B cell (primary cell): ENCODE measurements at regions not wholly inside any gene's neighbourhood (a gene's known extent, or its start where the extent isn't known, plus 50 kb on each side); places are given as distances from the start of the nearest gene placed in this dataset.

Source experiments
- ATAC-seq: fragments of 200-7000 bp; cut with Tn5 transposase; one replicate; pipeline ENCODE4 v1.10.0; 2021; ENCODE audit warnings: low read depth, mild to moderate bottlenecking, moderate number of reproducible peaks, moderate library complexity
- CTCF ChIA-PET: fragments of 350-600 bp; sonication (Branson Sonifier 250); formaldehyde crosslinking; loops from one replicate; lab custom pipeline; 2021; ENCODE audit warnings: antibody characterized with exemption, inconsistent platforms; lab: Charles Lee
- POLR2A ChIA-PET: fragments of 350-600 bp; sonication (Branson Sonifier 250); formaldehyde crosslinking; loops from one replicate; lab custom pipeline; 2021; ENCODE audit warnings: antibody characterized with exemption; lab: Charles Lee
- DNase-seq: peaks from one replicate; pipeline ENCODE4 v3.0.0; 2013
- H2AFZ ChIP-seq: 2 replicates; pipeline ENCODE4 v1.6.1; 2012; ENCODE audit warnings: mild to moderate bottlenecking, low read depth, low read length; ENCODE audit not compliant: insufficient read depth, poor library complexity, severe bottlenecking
- H3K27ac ChIP-seq, 2 donors: 1 replicate in 1 of 2; 2 replicates in 1 of 2; pipeline ENCODE4 v1.5.1; 2012 to 2013; ENCODE audit warnings: low read length in 2 of 2, mild to moderate bottlenecking in 2 of 2, moderate library complexity in 1 of 2
- H3K27me3 ChIP-seq, 4 experiments: fragments of 200-600 bp in 1 of 4; sonication (generic) in 1 of 4; replicated peaks in 1 of 4; 1 replicate in 2 of 4; 2 replicates in 2 of 4; pipeline versions ENCODE4 v1.6.1 to v1.7.0; 2013 to 2016; ENCODE audit warnings: low read length in 3 of 4, mild to moderate bottlenecking in 2 of 4, mixed read lengths in 1 of 4, moderate library complexity in 1 of 4; ENCODE audit not compliant: insufficient read depth in 4 of 4, control insufficient read depth in 3 of 4; ENCODE audit errors: control extremely low read depth in 1 of 4
- H3K36me3 ChIP-seq, 2 experiments: replicated peaks in 1 of 2; 1 replicate in 1 of 2; 2 replicates in 1 of 2; pipeline versions ENCODE4 v1.6.1 to v1.7.1; 2013; ENCODE audit warnings: low read length in 1 of 2; ENCODE audit not compliant: insufficient read depth in 2 of 2, control insufficient read depth in 1 of 2; ENCODE audit errors: control extremely low read depth in 1 of 2, extremely low read depth in 1 of 2
- H3K4me1 ChIP-seq, 2 donors: fragments of 200-600 bp in 1 of 2; sonication (generic) in 1 of 2; 1 replicate in 1 of 2; 2 replicates in 1 of 2; pipeline versions ENCODE4 v1.5.1 to v1.6.1; 2013 to 2017; ENCODE audit warnings: low read length in 2 of 2; ENCODE audit not compliant: control insufficient read depth in 2 of 2, insufficient read depth in 2 of 2
- H3K4me2 ChIP-seq: replicated peaks from 2 replicates; pipeline ENCODE3; 2012; ENCODE audit warnings: mild to moderate bottlenecking, low read depth, low read length; ENCODE audit not compliant: poor library complexity, severe bottlenecking
- H3K4me3 ChIP-seq, 5 experiments: fragments of 200-600 bp in 1 of 5; sonication (generic) in 1 of 5; 1 replicate in 3 of 5; 2 replicates in 2 of 5; pipeline versions ENCODE4 v1.5.1 to v1.7.0; 2011 to 2016; ENCODE audit warnings: low read length in 4 of 5, mild to moderate bottlenecking in 4 of 5, low read depth in 2 of 5, control low read depth in 1 of 5, moderate library complexity in 1 of 5; ENCODE audit not compliant: insufficient read depth in 1 of 5; ENCODE audit errors: control extremely low read depth in 1 of 5, extremely low read depth in 1 of 5
- H3K79me2 ChIP-seq: fragments of 200-600 bp; sonication (generic); one replicate; pipeline ENCODE4 v1.6.0; 2016; ENCODE audit warnings: low read length; ENCODE audit not compliant: control insufficient read depth, insufficient read depth
- H3K9ac ChIP-seq: fragments of 200-600 bp; sonication (generic); 2 replicates; pipeline ENCODE4 v1.6.1; 2017; ENCODE audit warnings: mild to moderate bottlenecking, low read length, moderate library complexity
- H3K9me3 ChIP-seq, 3 donors: one replicate each; pipeline versions ENCODE4 v1.6.1 to v1.7.1; 2013; ENCODE audit warnings: low read length in 2 of 3; ENCODE audit not compliant: control insufficient read depth in 2 of 3, insufficient read depth in 1 of 3; ENCODE audit errors: control extremely low read depth in 1 of 3
- H4K20me1 ChIP-seq: 2 replicates; pipeline ENCODE4 v1.6.0; 2012; ENCODE audit warnings: mild to moderate bottlenecking, low read length; ENCODE audit not compliant: insufficient read depth, control insufficient read depth, poor library complexity, severe bottlenecking
- H3K27ac Mint-ChIP-seq: one replicate; pipeline ENCODE4 v1.8.0; 2021; ENCODE audit warnings: mixed read lengths
- H3K27me3 Mint-ChIP-seq: one replicate; pipeline ENCODE4 v1.8.0; 2021; ENCODE audit warnings: mixed read lengths
- H3K4me1 Mint-ChIP-seq: one replicate; pipeline ENCODE4 v1.8.0; 2021; ENCODE audit warnings: mixed read lengths
- H3K4me3 Mint-ChIP-seq: one replicate; pipeline ENCODE4 v1.8.0; 2021; ENCODE audit warnings: mixed read lengths
- H3K9me3 Mint-ChIP-seq: one replicate; pipeline ENCODE4 v1.8.0; 2022; ENCODE audit warnings: mixed read lengths; ENCODE audit not compliant: insufficient read depth
- CTCF ChIP-seq: fragments of 200-600 bp; IDR thresholded peaks from one replicate; pipeline ENCODE4 v1.8.0; 2022; ENCODE audit warnings: antibody characterized with exemption, mild to moderate bottlenecking
- EZH2 ChIP-seq: IDR thresholded peaks from 2 replicates; pipeline ENCODE4 v1.6.1; 2012; ENCODE audit warnings: borderline replicate concordance, low read depth, mild to moderate bottlenecking, moderate library complexity, low read length; ENCODE audit not compliant: insufficient read depth, poor library complexity, severe bottlenecking
- WGBS: methylation state at CpG from one replicate; pipeline ENCODE4 v1.1.5; 2013; ENCODE audit warnings: missing lambda C conversion rate; ENCODE audit not compliant: insufficient coverage; 5-methylcytosine and 5-hydroxymethylcytosine counted together
- intact Hi-C: fragments of 100-400 bp; cut with micrococcal nuclease; formaldehyde crosslinking; loops from one replicate; pipeline ENCODE4 v1.10.0; 2022

GRCh38 chr15:39290711-39291435 is 290.0 kb upstream of the THBS1 start:
- Histone ChIP-seq H2AFZ (no peak overlapping the region), H3K36me3 (no peaks in the 10 kb centered on the region), H3K79me2 (no peaks in the 10 kb centered on the region), H3K4me3 (no peak overlapping the region), H3K27me3 (peaks cover 0 to 4% (median 0%) of the 10 kb centered on the region in 4 experiments), H3K4me2 (no peak overlapping the region), H3K9me3 (no peaks in the 10 kb centered on the region), H3K4me1 (no peaks in the 10 kb centered on the region), H3K9ac (no peak overlapping the region), H4K20me1 (no peaks in the 10 kb centered on the region), H3K27ac (no peak overlapping the region)
- no peaks in the 10 kb centered on the region for H3K4me1 Mint-ChIP-seq
- peaks cover 7% of the 10 kb centered on the region for H3K9me3 Mint-ChIP-seq
- TF ChIP-seq CTCF (no peak), EZH2 (no peak)
- no peak for ATAC-seq
- ChIA-PET CTCF (interaction anchor here (0.6 kb wide), 1 partner anchor 30 kb away, joined by 3 read pairs; no protein-coding TSS in a partner anchor), POLR2A (no interaction called here)
- WGBS, result no CpG with 5 or more reads among the region's 4 CpGs
- DNase-seq, result no peak
- intact Hi-C loops, result no loop called here
- peaks cover 7% of the 10 kb centered on the region for H3K27me3 Mint-ChIP-seq
- H3K27ac Mint-ChIP-seq, result no peak overlapping the region
- no peak overlapping the region for H3K4me3 Mint-ChIP-seq

DNA sequence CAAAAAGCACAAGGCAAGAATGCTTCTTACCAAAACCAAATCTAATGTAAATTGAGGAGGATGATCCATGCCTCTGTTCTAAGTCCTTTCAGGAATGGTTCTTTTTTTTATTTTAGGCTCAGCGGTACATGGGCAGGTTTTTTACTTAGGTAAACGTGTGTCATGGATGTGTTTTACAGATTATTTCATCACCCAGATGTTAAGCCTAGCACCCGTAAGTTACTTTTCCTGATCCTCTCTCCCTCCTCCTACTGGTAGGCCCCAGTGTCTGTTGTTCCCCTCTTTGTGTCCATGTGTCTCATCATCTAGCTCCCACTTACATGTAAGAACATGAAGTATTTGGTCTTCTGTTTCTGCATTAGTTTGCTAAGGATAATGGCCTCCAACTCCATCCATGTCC is 289.2 kb upstream of the THBS1 start:
- Mint-ChIP-seq H3K4me3 (no peak overlapping the region), H3K9me3 (peaks cover 7% of the 10 kb centered on the region), H3K27me3 (peaks cover 7% of the 10 kb centered on the region), H3K4me1 (no peaks in the 10 kb centered on the region), H3K27ac (no peak overlapping the region)
- Histone ChIP-seq H4K20me1 (no peaks in the 10 kb centered on the region), H3K4me3 (no peak overlapping the region), H3K4me1 (no peaks in the 10 kb centered on the region), H3K9ac (no peak overlapping the region), H3K79me2 (no peaks in the 10 kb centered on the region), H3K4me2 (no peak overlapping the region), H2AFZ (no peak overlapping the region), H3K27ac (no peak overlapping the region), H3K9me3 (no peaks in the 10 kb centered on the region), H3K27me3 (peaks cover 0 to 2% (median 0%) of the 10 kb centered on the region in 4 experiments), H3K36me3 (no peaks in the 10 kb centered on the region)
- DNase-seq (no peak), ATAC-seq (no peak)
- POLR2A ChIA-PET, result no interaction called here
- no CpG with 5 or more reads among the region's 3 CpGs for WGBS
- intact Hi-C loops, result no loop called here
- CTCF ChIA-PET, result no interaction called here
- TF ChIP-seq EZH2, result no peak
- no peak for TF ChIP-seq CTCF
